H9 (cell line): ENCODE measurements at regions not wholly inside any gene's neighbourhood (a gene's known extent, or its start where the extent isn't known, plus 50 kb on each side); places are given as distances from the start of the nearest gene placed in this dataset.

Experiments
- DNase-seq: peaks from one replicate; pipeline ENCODE4 v3.0.0-alpha.2; 2017
- H2AFZ ChIP-seq: one replicate; pipeline ENCODE4 v1.6.1; 2013; ENCODE audit warnings: mild to moderate bottlenecking, low read length, control low read depth, moderate library complexity
- H2AK5ac ChIP-seq: 2 replicates; pipeline ENCODE4 v1.6.1; 2013; ENCODE audit warnings: low read length, control low read depth, mixed read lengths; ENCODE audit not compliant: insufficient read length
- H2BK120ac ChIP-seq: one replicate; pipeline ENCODE4 v1.6.1; 2013; ENCODE audit warnings: low read depth, mild to moderate bottlenecking, low read length, control low read depth, inconsistent platforms; ENCODE audit not compliant: poor library complexity, severe bottlenecking
- H2BK12ac ChIP-seq: 2 replicates; pipeline ENCODE4 v1.6.1; 2013; ENCODE audit warnings: low read length, control low read depth, mixed read lengths, low read depth; ENCODE audit not compliant: insufficient read length
- H2BK15ac ChIP-seq: 2 replicates; pipeline ENCODE4 v1.6.1; 2013; ENCODE audit warnings: low read depth, low read length, control low read depth
- H2BK20ac ChIP-seq: one replicate; pipeline ENCODE4 v1.6.1; 2013; ENCODE audit warnings: low read depth, mild to moderate bottlenecking, low read length, control low read depth, inconsistent platforms; ENCODE audit not compliant: poor library complexity, severe bottlenecking
- H2BK5ac ChIP-seq: 2 replicates; pipeline ENCODE4 v1.6.1; 2013; ENCODE audit warnings: low read length, control low read depth, mixed read lengths; ENCODE audit not compliant: insufficient read length
- H3K14ac ChIP-seq: 2 replicates; pipeline ENCODE4 v1.6.1; 2013; ENCODE audit warnings: low read length, control low read depth; ENCODE audit not compliant: insufficient read depth
- H3K18ac ChIP-seq: 2 replicates; pipeline ENCODE4 v1.6.1; 2013; ENCODE audit warnings: low read depth, mild to moderate bottlenecking, mixed read lengths, low read length, control low read depth; ENCODE audit not compliant: insufficient read length
- H3K23ac ChIP-seq: 2 replicates; pipeline ENCODE4 v1.6.1; 2013; ENCODE audit warnings: low read length, control low read depth, mixed read lengths, low read depth; ENCODE audit not compliant: insufficient read length
- H3K23me2 ChIP-seq: 2 replicates; pipeline ENCODE4 v1.6.1; 2013; ENCODE audit warnings: low read depth, mild to moderate bottlenecking, mixed read lengths, low read length, control low read depth; ENCODE audit not compliant: insufficient read length, poor library complexity, severe bottlenecking
- H3K27ac ChIP-seq: 2 replicates; pipeline ENCODE4 v1.5.1; 2013; ENCODE audit warnings: low read length, control low read depth, mixed read lengths, low read depth; ENCODE audit not compliant: insufficient read length
- H3K27me3 ChIP-seq: 2 replicates; pipeline ENCODE4 v1.6.1; 2013; ENCODE audit warnings: low read length, control low read depth, inconsistent platforms; ENCODE audit not compliant: insufficient read depth
- H3K4ac ChIP-seq: 2 replicates; pipeline ENCODE4 v1.6.1; 2013; ENCODE audit warnings: low read depth, mild to moderate bottlenecking, control low read depth, inconsistent platforms, low read length, moderate library complexity
- H3K4me1 ChIP-seq: 2 replicates; pipeline ENCODE4 v1.6.1; 2013; ENCODE audit warnings: low read length, control low read depth, inconsistent platforms; ENCODE audit not compliant: insufficient read depth
- H3K4me2 ChIP-seq: 2 replicates; pipeline ENCODE4 v1.6.1; 2013; ENCODE audit warnings: low read length, control low read depth, mixed read lengths; ENCODE audit not compliant: insufficient read length, insufficient read depth
- H3K56ac ChIP-seq: 2 replicates; pipeline ENCODE4 v1.6.1; 2013; ENCODE audit warnings: low read depth, mild to moderate bottlenecking, mixed read lengths, low read length, control low read depth; ENCODE audit not compliant: insufficient read length
- H3K79me1 ChIP-seq: 2 replicates; pipeline ENCODE4 v1.6.1; 2013; ENCODE audit warnings: low read depth, mild to moderate bottlenecking, moderate library complexity, low read length, control low read depth, inconsistent platforms; ENCODE audit not compliant: insufficient read depth, poor library complexity, severe bottlenecking
- H3K79me2 ChIP-seq: 2 replicates; pipeline ENCODE4 v1.6.1; 2013; ENCODE audit warnings: low read length, control low read depth, inconsistent platforms; ENCODE audit not compliant: insufficient read depth
- H3K9ac ChIP-seq: 2 replicates; pipeline ENCODE4 v1.6.1; 2013; ENCODE audit warnings: low read length, control low read depth, mixed read lengths; ENCODE audit not compliant: insufficient read length; ENCODE audit errors: extremely low read depth
- H3K9me3 ChIP-seq: one replicate; pipeline ENCODE4 v1.6.1; 2013; ENCODE audit warnings: low read depth, low read length, inconsistent platforms; ENCODE audit not compliant: control insufficient read depth
- H3T11ph ChIP-seq: one replicate; pipeline ENCODE4 v1.6.1; 2013; ENCODE audit warnings: mild to moderate bottlenecking, low read length, control low read depth, inconsistent platforms
- H4K20me1 ChIP-seq: one replicate; pipeline ENCODE4 v1.6.1; 2013; ENCODE audit not compliant: control insufficient read depth, insufficient read length, insufficient read depth
- H4K5ac ChIP-seq: 2 replicates; pipeline ENCODE4 v1.6.1; 2013; ENCODE audit warnings: low read depth, mild to moderate bottlenecking, mixed read lengths, low read length, control low read depth; ENCODE audit not compliant: insufficient read length
- H4K8ac ChIP-seq: replicated peaks from 2 replicates; pipeline ENCODE4 v1.6.1; 2013; ENCODE audit warnings: low read length, control low read depth, mixed read lengths, low read depth; ENCODE audit not compliant: insufficient read length
- H4K91ac ChIP-seq: 2 replicates; pipeline ENCODE4 v1.6.1; 2013; ENCODE audit warnings: low read depth, mild to moderate bottlenecking, moderate library complexity, mixed read lengths, low read length, control low read depth; ENCODE audit not compliant: insufficient read length
- H3K27ac Mint-ChIP-seq, 3 experiments: 2 replicates in 2 of 3; 3 replicates in 1 of 3; pipeline ENCODE4 v1.8.0; 2020 to 2021; ENCODE audit warnings: mixed read lengths in 3 of 3, mild to moderate bottlenecking in 1 of 3, moderate library complexity in 1 of 3
- H3K27me3 Mint-ChIP-seq: 2 replicates; pipeline ENCODE4 v1.8.0; 2021; ENCODE audit warnings: low read depth, mild to moderate bottlenecking, moderate library complexity, mixed read lengths
- H3K36me3 Mint-ChIP-seq, 3 experiments: 2 replicates in 2 of 3; 3 replicates in 1 of 3; pipeline ENCODE4 v1.8.0; 2020 to 2021; ENCODE audit warnings: low read depth in 3 of 3, mixed read lengths in 3 of 3; ENCODE audit not compliant: insufficient read depth in 1 of 3
- H3K4me1 Mint-ChIP-seq, 2 experiments: 2 replicates each; pipeline ENCODE4 v1.8.0; 2020; ENCODE audit warnings: mixed read lengths in 2 of 2
- H3K4me3 Mint-ChIP-seq, 2 experiments: 2 replicates in 1 of 2; 3 replicates in 1 of 2; pipeline ENCODE4 v1.8.0; 2020 to 2021; ENCODE audit warnings: mild to moderate bottlenecking in 2 of 2, mixed read lengths in 2 of 2, moderate library complexity in 1 of 2
- H3K9me3 Mint-ChIP-seq, 2 experiments: 2 replicates in 1 of 2; 3 replicates in 1 of 2; pipeline ENCODE4 v1.8.0; 2020; ENCODE audit warnings: mild to moderate bottlenecking in 2 of 2, mixed read lengths in 2 of 2, moderate library complexity in 1 of 2
- CTCF ChIP-seq: fragments of 200-600 bp; sonication (generic); conservative IDR thresholded peaks from 3 replicates; pipeline ENCODE4 v1.8.0; 2021; ENCODE audit warnings: antibody characterized with exemption, mild to moderate bottlenecking
- WGBS: extraction: QIAGEN DNeasy Blood & Tissue Kit; methylation state at CpG from one replicate; pipeline ENCODE4 v1.1.7; 2013; ENCODE audit warnings: missing lambda C conversion rate, low lambda C conversion rate, mixed read lengths; ENCODE audit not compliant: insufficient read length; ENCODE audit errors: extremely low coverage; 5-methylcytosine and 5-hydroxymethylcytosine counted together

- no peak overlapping the region for H2BK12ac ChIP-seq
- no peaks in the 10 kb centered on the region for H3K4me1 Mint-ChIP-seq
- no peaks in the 10 kb centered on the region for H3K9me3 Mint-ChIP-seq
- H2BK15ac ChIP-seq, result no peak overlapping the region
- no peak overlapping the region for H3K14ac ChIP-seq
- H3K56ac ChIP-seq, result no peak overlapping the region
- no peaks in the 10 kb centered on the region for H3K27me3 ChIP-seq
- H3K27me3 Mint-ChIP-seq, result no peaks in the 10 kb centered on the region
- no peak overlapping the region for H4K8ac ChIP-seq
- no peak overlapping the region for H3K27ac ChIP-seq
- no peak overlapping the region for H2AK5ac ChIP-seq
- no peaks in the 10 kb centered on the region for H3K23me2 ChIP-seq
- no peak overlapping the region for H3K18ac ChIP-seq
- no peak overlapping the region for H3K4ac ChIP-seq
- H3K79me2 ChIP-seq, result no peaks in the 10 kb centered on the region
- H3K9ac ChIP-seq, result no peak overlapping the region
- no peaks in the 10 kb centered on the region for H3K9me3 ChIP-seq
- no peak overlapping the region for H2AFZ ChIP-seq
- no peak overlapping the region for H4K5ac ChIP-seq
- H4K20me1 ChIP-seq, result no peaks in the 10 kb centered on the region
- H2BK20ac ChIP-seq, result no peak overlapping the region
- no peaks in the 10 kb centered on the region for H3K79me1 ChIP-seq
- H3K4me3 Mint-ChIP-seq, result no peak overlapping the region
- no peak for DNase-seq
- no peak overlapping the region for H2BK120ac ChIP-seq
- no peaks in the 10 kb centered on the region for H3K36me3 Mint-ChIP-seq
- TF ChIP-seq CTCF, result no peak
- H3K23ac ChIP-seq, result no peak overlapping the region
- no peak overlapping the region for H3K27ac Mint-ChIP-seq
- H3K4me1 ChIP-seq, result no peaks in the 10 kb centered on the region
- no peak overlapping the region for H4K91ac ChIP-seq
- WGBS, result no CpG with 5 or more reads among the region's 2 CpGs
- no peak overlapping the region for H3T11ph ChIP-seq
- no peak overlapping the region for H3K4me2 ChIP-seq
- no peak overlapping the region for H2BK5ac ChIP-seq
These were observed 533.2 kb upstream of the AGA start for GRCh38 chr4:177975315-177975987.
